T-helper 1 cell treated with Interleukin-12 subunit alpha and Interleukin-12 subunit beta and Interleukin-4 antibody, amounts not matched to agents 30 μg/mL and 1 μg/mL, for 36 hours (primary cell): ENCODE measurements at regions not wholly inside any gene's neighbourhood (a gene's known extent, or its start where the extent isn't known, plus 50 kb on each side); places are given as distances from the start of the nearest gene placed in this dataset.

Experiments used
- H3K27ac Mint-ChIP-seq: one replicate; pipeline ENCODE4 v1.8.0; 2021; ENCODE audit warnings: mild to moderate bottlenecking, mixed read lengths
- H3K27me3 Mint-ChIP-seq: one replicate; pipeline ENCODE4 v1.8.0; 2021; ENCODE audit warnings: low read depth, mixed read lengths
- H3K36me3 Mint-ChIP-seq: one replicate; pipeline ENCODE4 v1.8.0; 2021; ENCODE audit warnings: low read depth, mixed read lengths
- H3K4me1 Mint-ChIP-seq: one replicate; pipeline ENCODE4 v1.8.0; 2021; ENCODE audit warnings: low read depth, mixed read lengths
- H3K4me3 Mint-ChIP-seq: one replicate; pipeline ENCODE4 v1.8.0; 2021; ENCODE audit warnings: mild to moderate bottlenecking, moderate library complexity, mixed read lengths
- H3K9me3 Mint-ChIP-seq: one replicate; pipeline ENCODE4 v1.8.0; 2021; ENCODE audit warnings: mixed read lengths

- no peaks in the 10 kb centered on the region for H3K9me3 Mint-ChIP-seq
- H3K27ac Mint-ChIP-seq, result no peak overlapping the region
- H3K36me3 Mint-ChIP-seq, result no peaks in the 10 kb centered on the region
- no peak overlapping the region for H3K4me3 Mint-ChIP-seq
- no peaks in the 10 kb centered on the region for H3K27me3 Mint-ChIP-seq
- H3K4me1 Mint-ChIP-seq, result no peaks in the 10 kb centered on the region
Observed at GRCh38 chr7:13407911-13408310, 581.6 kb downstream of the ETV1 start.

GRCh38 chr7:13411151-13411550 is 578.3 kb downstream of the ETV1 start:
- Mint-ChIP-seq H3K27ac (no peak overlapping the region), H3K9me3 (no peaks in the 10 kb centered on the region), H3K27me3 (no peaks in the 10 kb centered on the region)

GRCh38 chr7:13411636-13412035 is 577.8 kb downstream of the ETV1 start:
- no peak overlapping the region for H3K4me3 Mint-ChIP-seq
- H3K27ac Mint-ChIP-seq, result no peak overlapping the region
- H3K27me3 Mint-ChIP-seq, result no peaks in the 10 kb centered on the region
- H3K9me3 Mint-ChIP-seq, result no peaks in the 10 kb centered on the region
- H3K4me1 Mint-ChIP-seq, result no peaks in the 10 kb centered on the region
- H3K36me3 Mint-ChIP-seq, result no peaks in the 10 kb centered on the region

More at GRCh38 chr7:13411151-13411550, 578.3 kb downstream of the ETV1 start:
- H3K36me3 Mint-ChIP-seq, result no peaks in the 10 kb centered on the region
- H3K4me3 Mint-ChIP-seq, result no peak overlapping the region
- no peaks in the 10 kb centered on the region for H3K4me1 Mint-ChIP-seq

GRCh38 chr7:13414181-13414580 is 575.3 kb downstream of the ETV1 start:
- peaks cover 9% of the 10 kb centered on the region for H3K9me3 Mint-ChIP-seq
- H3K36me3 Mint-ChIP-seq, result no peaks in the 10 kb centered on the region
- no peaks in the 10 kb centered on the region for H3K4me1 Mint-ChIP-seq
- no peak overlapping the region for H3K27ac Mint-ChIP-seq
- H3K4me3 Mint-ChIP-seq, result no peak overlapping the region
- no peaks in the 10 kb centered on the region for H3K27me3 Mint-ChIP-seq

- Mint-ChIP-seq H3K4me3 (no peak overlapping the region), H3K27ac (no peak overlapping the region), H3K27me3 (no peaks in the 10 kb centered on the region)
Observed at GRCh38 chr7:13414661-13415107, 574.8 kb downstream of the ETV1 start.

GRCh38 chr7:13416071-13416470 is 573.4 kb downstream of the ETV1 start:
- H3K4me3 Mint-ChIP-seq, result no peak overlapping the region
- H3K36me3 Mint-ChIP-seq, result no peaks in the 10 kb centered on the region
- no peaks in the 10 kb centered on the region for H3K27me3 Mint-ChIP-seq
- no peaks in the 10 kb centered on the region for H3K4me1 Mint-ChIP-seq
- no peak overlapping the region for H3K27ac Mint-ChIP-seq
- H3K9me3 Mint-ChIP-seq, result peaks cover 13% of the 10 kb centered on the region

More at GRCh38 chr7:13414661-13415107, 574.8 kb downstream of the ETV1 start:
- Mint-ChIP-seq H3K9me3 (peaks cover 9% of the 10 kb centered on the region), H3K36me3 (no peaks in the 10 kb centered on the region), H3K4me1 (no peaks in the 10 kb centered on the region)

GRCh38 chr7:13416544-13416943 is 572.9 kb downstream of the ETV1 start:
- H3K27me3 Mint-ChIP-seq, result no peaks in the 10 kb centered on the region
- H3K9me3 Mint-ChIP-seq, result peaks cover 13% of the 10 kb centered on the region
- H3K4me3 Mint-ChIP-seq, result no peak overlapping the region
- no peaks in the 10 kb centered on the region for H3K36me3 Mint-ChIP-seq
- no peak overlapping the region for H3K27ac Mint-ChIP-seq
- no peaks in the 10 kb centered on the region for H3K4me1 Mint-ChIP-seq

GRCh38 chr7:13420726-13421125 is 568.7 kb downstream of the ETV1 start:
- Mint-ChIP-seq H3K36me3 (no peaks in the 10 kb centered on the region), H3K27ac (no peak overlapping the region), H3K4me3 (no peak overlapping the region), H3K27me3 (no peaks in the 10 kb centered on the region), H3K9me3 (peaks cover 25% of the 10 kb centered on the region), H3K4me1 (no peaks in the 10 kb centered on the region)

- Mint-ChIP-seq H3K27ac (no peak overlapping the region), H3K27me3 (no peaks in the 10 kb centered on the region)
Observed at GRCh38 chr7:13421776-13422175, 567.7 kb downstream of the ETV1 start.

GRCh38 chr7:13433946-13434345 is 555.5 kb downstream of the ETV1 start:
- H3K27me3 Mint-ChIP-seq, result no peaks in the 10 kb centered on the region

More at GRCh38 chr7:13421776-13422175, 567.7 kb downstream of the ETV1 start:
- H3K4me3 Mint-ChIP-seq, result no peak overlapping the region
- peaks cover 25% of the 10 kb centered on the region for H3K9me3 Mint-ChIP-seq
- H3K36me3 Mint-ChIP-seq, result no peaks in the 10 kb centered on the region
- H3K4me1 Mint-ChIP-seq, result no peaks in the 10 kb centered on the region

GRCh38 chr7:13442226-13442625 is 547.2 kb downstream of the ETV1 start:
- Mint-ChIP-seq H3K4me3 (no peak overlapping the region), H3K36me3 (no peaks in the 10 kb centered on the region), H3K4me1 (no peaks in the 10 kb centered on the region), H3K9me3 (no peaks in the 10 kb centered on the region), H3K27me3 (no peaks in the 10 kb centered on the region), H3K27ac (no peak overlapping the region)

More at GRCh38 chr7:13433946-13434345, 555.5 kb downstream of the ETV1 start:
- no peaks in the 10 kb centered on the region for H3K9me3 Mint-ChIP-seq
- no peaks in the 10 kb centered on the region for H3K36me3 Mint-ChIP-seq
- H3K27ac Mint-ChIP-seq, result no peak overlapping the region
- H3K4me1 Mint-ChIP-seq, result no peaks in the 10 kb centered on the region
- H3K4me3 Mint-ChIP-seq, result no peak overlapping the region

- Mint-ChIP-seq H3K27me3 (no peaks in the 10 kb centered on the region), H3K4me1 (no peaks in the 10 kb centered on the region), H3K4me3 (no peak overlapping the region), H3K9me3 (peaks cover 2% of the 10 kb centered on the region), H3K36me3 (no peaks in the 10 kb centered on the region), H3K27ac (no peak overlapping the region)
Observed at GRCh38 chr7:13447637-13448036, 541.8 kb downstream of the ETV1 start.

- H3K9me3 Mint-ChIP-seq, result peaks cover 2% of the 10 kb centered on the region
- H3K4me1 Mint-ChIP-seq, result no peaks in the 10 kb centered on the region
- H3K27ac Mint-ChIP-seq, result no peak overlapping the region
- H3K36me3 Mint-ChIP-seq, result no peaks in the 10 kb centered on the region
- no peaks in the 10 kb centered on the region for H3K27me3 Mint-ChIP-seq
- no peak overlapping the region for H3K4me3 Mint-ChIP-seq
Observed at GRCh38 chr7:13448243-13448642, 541.2 kb downstream of the ETV1 start.

- H3K27me3 Mint-ChIP-seq, result no peaks in the 10 kb centered on the region
- peaks cover 2% of the 10 kb centered on the region for H3K9me3 Mint-ChIP-seq
- no peak overlapping the region for H3K27ac Mint-ChIP-seq
- no peaks in the 10 kb centered on the region for H3K36me3 Mint-ChIP-seq
- H3K4me1 Mint-ChIP-seq, result no peaks in the 10 kb centered on the region
- H3K4me3 Mint-ChIP-seq, result no peak overlapping the region
Observed at GRCh38 chr7:13449460-13449859, 540.0 kb downstream of the ETV1 start.

- Mint-ChIP-seq H3K4me3 (no peak overlapping the region), H3K27me3 (no peaks in the 10 kb centered on the region), H3K4me1 (no peaks in the 10 kb centered on the region), H3K36me3 (no peaks in the 10 kb centered on the region), H3K9me3 (peaks cover 5% of the 10 kb centered on the region), H3K27ac (no peak overlapping the region)
Observed at GRCh38 chr7:13454916-13455592, 534.4 kb downstream of the ETV1 start.
